DOHH2 (cell line): ENCODE measurements at regions not wholly inside any gene's neighbourhood (a gene's known extent, or its start where the extent isn't known, plus 50 kb on each side); places are given as distances from the start of the nearest gene placed in this dataset.

ENCODE experiments used
- H3F3A ChIP-seq: fragments of 200-600 bp; sonication (generic), shearing (Covaris generic); 2 replicates; pipeline ENCODE4 v1.6.0; 2016; ENCODE audit warnings: antibody characterized with exemption, mild to moderate bottlenecking; ENCODE audit not compliant: control insufficient read depth, insufficient read depth
- H3K27ac ChIP-seq: fragments of 200-600 bp; sonication (generic); 2 replicates; pipeline ENCODE4 v1.5.1; 2014; ENCODE audit warnings: low read depth, mild to moderate bottlenecking, low read length, moderate library complexity
- H3K27me3 ChIP-seq: fragments of 200-600 bp; sonication (generic); 2 replicates; pipeline ENCODE4 v1.6.1; 2014; ENCODE audit warnings: mild to moderate bottlenecking, low read length, mixed read lengths; ENCODE audit not compliant: control insufficient read depth
- H3K36me3 ChIP-seq: fragments of 200-600 bp; sonication (generic); 2 replicates; pipeline ENCODE4 v1.6.1; 2014; ENCODE audit warnings: mild to moderate bottlenecking, low read length, moderate library complexity, mixed read lengths; ENCODE audit not compliant: control insufficient read depth
- H3K4me1 ChIP-seq: fragments of 200-600 bp; sonication (generic); 2 replicates; pipeline ENCODE4 v1.6.1; 2014; ENCODE audit warnings: mild to moderate bottlenecking, low read length, mixed read lengths; ENCODE audit not compliant: control insufficient read depth
- H3K4me2 ChIP-seq: fragments of 200-600 bp; sonication (generic); 2 replicates; pipeline ENCODE4 v1.6.0; 2014; ENCODE audit warnings: mild to moderate bottlenecking, low read length, moderate library complexity
- H3K4me3 ChIP-seq: fragments of 200-600 bp; sonication (generic); 2 replicates; pipeline ENCODE4 v1.5.1; 2014; ENCODE audit warnings: mild to moderate bottlenecking, low read length, mixed read lengths
- H3K79me2 ChIP-seq: fragments of 200-600 bp; sonication (generic); 2 replicates; pipeline ENCODE4 v1.6.1; 2014; ENCODE audit warnings: mild to moderate bottlenecking, low read length, mixed read lengths; ENCODE audit not compliant: control insufficient read depth
- H3K9me2 ChIP-seq: fragments of 200-600 bp; sonication (generic); replicated peaks from 2 replicates; pipeline ENCODE4 v1.6.1; 2014; ENCODE audit warnings: mild to moderate bottlenecking, low read length, mixed read lengths; ENCODE audit not compliant: control insufficient read depth
- H3K9me3 ChIP-seq: fragments of 200-600 bp; sonication (generic); 2 replicates; pipeline ENCODE4 v1.6.1; 2014; ENCODE audit warnings: antibody characterized with exemption, low read length, mixed read lengths; ENCODE audit not compliant: control insufficient read depth, insufficient read depth
- H4K20me1 ChIP-seq: fragments of 200-600 bp; sonication (generic); 2 replicates; pipeline ENCODE4 v1.6.0; 2014; ENCODE audit warnings: low read depth, mild to moderate bottlenecking, antibody characterized with exemption, low read length, moderate library complexity; ENCODE audit not compliant: control insufficient read depth, insufficient read depth
- CTCF ChIP-seq: fragments of 200-600 bp; sonication (generic); IDR thresholded peaks from one replicate; pipeline ENCODE4 v1.5.1; 2014; ENCODE audit warnings: antibody characterized with exemption, mild to moderate bottlenecking, low read depth, low read length; ENCODE audit not compliant: poor library complexity, severe bottlenecking
- EZH2phosphoT487 ChIP-seq: fragments of 200-600 bp; sonication (generic); IDR thresholded peaks from 2 replicates; pipeline ENCODE4 v1.6.1; 2017; ENCODE audit warnings: borderline replicate concordance, mild to moderate bottlenecking, antibody characterized with exemption, low read length, moderate library complexity, mixed read lengths

- Histone ChIP-seq H3K79me2 (no peaks in the 10 kb centered on the region), H4K20me1 (no peaks in the 10 kb centered on the region), H3K9me3 (no peaks in the 10 kb centered on the region)
Measured at GRCh38 chr2:15706424-15706823, 114.8 kb downstream of the DDX1 start.

GRCh38 chr2:15706986-15707632 lies 115.4 kb downstream of the DDX1 start:
- Histone ChIP-seq H3K9me2 (no peaks in the 10 kb centered on the region), H3K27ac (no peak overlapping the region), H3K27me3 (no peaks in the 10 kb centered on the region), H4K20me1 (no peaks in the 10 kb centered on the region), H3K79me2 (no peaks in the 10 kb centered on the region), H3K36me3 (no peaks in the 10 kb centered on the region), H3F3A (no peaks in the 10 kb centered on the region), H3K4me3 (no peak overlapping the region), H3K4me2 (no peak overlapping the region), H3K9me3 (no peaks in the 10 kb centered on the region), H3K4me1 (no peaks in the 10 kb centered on the region)
- TF ChIP-seq EZH2phosphoT487 (no peak), CTCF (no peak)

More at GRCh38 chr2:15706424-15706823, 114.8 kb downstream of the DDX1 start:
- H3K27ac ChIP-seq: no peak overlapping the region
- no peaks in the 10 kb centered on the region for H3F3A ChIP-seq
- no peaks in the 10 kb centered on the region for H3K27me3 ChIP-seq
- TF ChIP-seq CTCF (no peak), EZH2phosphoT487 (no peak)
- H3K36me3 ChIP-seq: no peaks in the 10 kb centered on the region
- H3K4me1 ChIP-seq: no peaks in the 10 kb centered on the region
- no peaks in the 10 kb centered on the region for H3K9me2 ChIP-seq
- no peak overlapping the region for H3K4me2 ChIP-seq
- no peak overlapping the region for H3K4me3 ChIP-seq

GRCh38 chr2:15708161-15708560 lies 116.5 kb downstream of the DDX1 start:
- Histone ChIP-seq H3K4me2 (no peak overlapping the region), H3K79me2 (no peaks in the 10 kb centered on the region), H3K9me2 (no peaks in the 10 kb centered on the region), H3K36me3 (no peaks in the 10 kb centered on the region), H4K20me1 (no peaks in the 10 kb centered on the region), H3K27me3 (no peaks in the 10 kb centered on the region), H3K4me1 (no peaks in the 10 kb centered on the region), H3K27ac (no peak overlapping the region), H3K9me3 (no peaks in the 10 kb centered on the region), H3F3A (no peaks in the 10 kb centered on the region), H3K4me3 (no peak overlapping the region)
- TF ChIP-seq EZH2phosphoT487: no peak
